ENCODE measurements at regions not wholly inside any gene's neighbourhood (a gene's known extent, or its start where the extent isn't known, plus 50 kb on each side); places are given as distances from the start of the nearest gene placed in this dataset.
A peak's percentile ranks its signal among the peaks of the same experiment; 100 is the strongest.

GRCh38 chr6:6968731-6969552 is 138.8 kb upstream of the RREB1 start:
- Mint-ChIP-seq H3K27me3 (ENCODE audit: insufficient read depth, unreplicated experiment) (no peaks in the 10 kb centered on the region), H3K27ac (ENCODE audit: low read depth, unreplicated experiment) (no peak overlapping the region), H3K4me3 (ENCODE audit: unreplicated experiment) (no peak overlapping the region), H3K9me3 (ENCODE audit: unreplicated experiment) (no peaks in the 10 kb centered on the region), H3K36me3 (ENCODE audit: insufficient read depth, unreplicated experiment) (no peaks in the 10 kb centered on the region), H3K4me1 (ENCODE audit: insufficient read depth, unreplicated experiment) (peaks cover 18% of the 10 kb centered on the region)
- TF ChIP-seq CTCF (IDR thresholded peaks at IDR 0.05; ENCODE audit: unreplicated experiment): no peak
- intact Hi-C loops (cut with micrococcal nuclease): no loop called here
- CTCF ChIA-PET: interaction anchor here (0.7 kb wide), 1 partner anchor 178 kb away, joined by 3 read pairs; no protein-coding TSS in a partner anchor
- BruUV-seq (replicated peaks): no TSS peak
- POLR2A ChIA-PET: interaction anchor here (1.1 to 1.7 kb wide), 2 partner anchors 58 to 89 kb away, joined by 3 to 5 read pairs; no protein-coding TSS in a partner anchor
- DNase-seq (ENCODE audit: unreplicated experiment): no peak

- no TSS peak for BruUV-seq (replicated peaks)
- Mint-ChIP-seq H3K4me1 (ENCODE audit: insufficient read depth, unreplicated experiment) (peaks cover 18% of the 10 kb centered on the region), H3K36me3 (ENCODE audit: insufficient read depth, unreplicated experiment) (no peaks in the 10 kb centered on the region), H3K4me3 (ENCODE audit: unreplicated experiment) (no peak overlapping the region), H3K9me3 (ENCODE audit: unreplicated experiment) (no peaks in the 10 kb centered on the region), H3K27me3 (ENCODE audit: insufficient read depth, unreplicated experiment) (no peaks in the 10 kb centered on the region), H3K27ac (ENCODE audit: low read depth, unreplicated experiment) (peak overlapping the region; percentile 46)
- ChIA-PET CTCF (no interaction called here), POLR2A (interaction anchor here (0.6 to 1.7 kb wide), 4 partner anchors 9 to 138 kb away, joined by 3 to 5 read pairs (median 3); partner anchors contain the start of gene RREB1)
- TF ChIP-seq CTCF (IDR thresholded peaks at IDR 0.05; ENCODE audit: unreplicated experiment): no peak
- DNase-seq (ENCODE audit: unreplicated experiment): peak; percentile 75
- intact Hi-C loops (cut with micrococcal nuclease): no loop called here
Observed at GRCh38 chr6:6969761-6970223, 138.0 kb upstream of the RREB1 start.

GRCh38 chr6:6970851-6971250 is 136.9 kb upstream of the RREB1 start:
- CTCF ChIA-PET: interaction anchor here (0.5 kb wide), 1 partner anchor 228 kb away, joined by 3 read pairs; no protein-coding TSS in a partner anchor
- no peak for TF ChIP-seq CTCF (IDR thresholded peaks at IDR 0.05; ENCODE audit: unreplicated experiment)
- no peak for DNase-seq (ENCODE audit: unreplicated experiment)
- intact Hi-C loops (cut with micrococcal nuclease): no loop called here
- peaks cover 18% of the 10 kb centered on the region for H3K4me1 Mint-ChIP-seq (ENCODE audit: insufficient read depth, unreplicated experiment)
- no peaks in the 10 kb centered on the region for H3K9me3 Mint-ChIP-seq (ENCODE audit: unreplicated experiment)
- POLR2A ChIA-PET: interaction anchor here (0.6 to 1.0 kb wide), 3 partner anchors 10 to 137 kb away, joined by 3 read pairs; partner anchors contain the start of gene RREB1
- H3K4me3 Mint-ChIP-seq (ENCODE audit: unreplicated experiment): no peak overlapping the region
- BruUV-seq (replicated peaks): no TSS peak
- no peaks in the 10 kb centered on the region for H3K36me3 Mint-ChIP-seq (ENCODE audit: insufficient read depth, unreplicated experiment)
- no peaks in the 10 kb centered on the region for H3K27me3 Mint-ChIP-seq (ENCODE audit: insufficient read depth, unreplicated experiment)
- H3K27ac Mint-ChIP-seq (ENCODE audit: low read depth, unreplicated experiment): no peak overlapping the region

GRCh38 chr6:6971369-6971768 is 136.4 kb upstream of the RREB1 start:
- Mint-ChIP-seq H3K36me3 (ENCODE audit: insufficient read depth, unreplicated experiment) (no peaks in the 10 kb centered on the region), H3K9me3 (ENCODE audit: unreplicated experiment) (no peaks in the 10 kb centered on the region), H3K27me3 (ENCODE audit: insufficient read depth, unreplicated experiment) (no peaks in the 10 kb centered on the region), H3K27ac (ENCODE audit: low read depth, unreplicated experiment) (no peak overlapping the region), H3K4me1 (ENCODE audit: insufficient read depth, unreplicated experiment) (peaks cover 18% of the 10 kb centered on the region), H3K4me3 (ENCODE audit: unreplicated experiment) (no peak overlapping the region)
- ChIA-PET CTCF (no interaction called here), POLR2A (interaction anchor here (0.7 to 1.0 kb wide), 2 partner anchors 10 to 45 kb away, joined by 3 read pairs; no protein-coding TSS in a partner anchor)
- BruUV-seq (replicated peaks): no TSS peak
- TF ChIP-seq CTCF (IDR thresholded peaks at IDR 0.05; ENCODE audit: unreplicated experiment): no peak
- DNase-seq (ENCODE audit: unreplicated experiment): no peak
- intact Hi-C loops (cut with micrococcal nuclease): no loop called here

Data from MCF 10A (cell line).